SU-DHL-6 (cell line): ENCODE measurements at regions not wholly inside any gene's neighbourhood (a gene's known extent, or its start where the extent isn't known, plus 50 kb on each side); places are given as distances from the start of the nearest gene placed in this dataset.

ENCODE experiments used
- CTCF ChIP-seq: fragments of 200-600 bp; sonication (generic); IDR thresholded peaks from one replicate; pipeline ENCODE4 v1.5.1; 2017; ENCODE audit warnings: antibody characterized with exemption, mild to moderate bottlenecking, low read length, moderate library complexity; ENCODE audit not compliant: insufficient read depth, poor library complexity, severe bottlenecking
- EZH2phosphoT487 ChIP-seq: fragments of 200-600 bp; sonication (generic), shearing (Covaris generic); conservative IDR thresholded peaks from 2 replicates; pipeline ENCODE4 v1.6.1; 2018; ENCODE audit warnings: mild to moderate bottlenecking, antibody characterized with exemption, low read length, moderate library complexity, mixed read lengths

- TF ChIP-seq CTCF (no peak), EZH2phosphoT487 (no peak)
Observed at GRCh38 chr10:130652544-130652943, 516.4 kb downstream of the GLRX3 start.
